Hematopoietic multipotent progenitor cell treated with erythropoietin and hydrocortisone succinate and interleukin-3 and kit ligand, for 8 days (in vitro differentiated cells): ENCODE measurements at regions not wholly inside any gene's neighbourhood (a gene's known extent, or its start where the extent isn't known, plus 50 kb on each side); places are given as distances from the start of the nearest gene placed in this dataset.

Experiments used
- DNase-seq: peaks from one replicate; pipeline ENCODE4 v3.0.0-alpha.2; 2015

- DNase-seq: no peak
These were observed 58.3 kb upstream of the NEUROD6 start for GRCh38 chr7:31398815-31399214.

- DNase-seq: no peak
These were observed 66.7 kb upstream of the NEUROD6 start for GRCh38 chr7:31407178-31407676.

- no peak for DNase-seq
These were observed 67.7 kb upstream of the NEUROD6 start for GRCh38 chr7:31408140-31408729.

GRCh38 chr7:31410265-31410664 is 69.7 kb upstream of the NEUROD6 start:
- no peak for DNase-seq

GRCh38 chr7:31411416-31411815 is 70.9 kb upstream of the NEUROD6 start:
- DNase-seq: no peak

- DNase-seq: no peak
These were observed 73.2 kb upstream of the NEUROD6 start for GRCh38 chr7:31413766-31414165.

GRCh38 chr7:31416381-31416870 is 75.9 kb upstream of the NEUROD6 start:
- DNase-seq: no peak

GRCh38 chr7:31418928-31419327 is 78.4 kb upstream of the NEUROD6 start:
- no peak for DNase-seq

- DNase-seq: no peak
These were observed 79.1 kb upstream of the NEUROD6 start for GRCh38 chr7:31419505-31420055.

- no peak for DNase-seq
These were observed 80.4 kb upstream of the NEUROD6 start for GRCh38 chr7:31420948-31421347.

GRCh38 chr7:31421607-31422006 is 81.1 kb upstream of the NEUROD6 start:
- no peak for DNase-seq

- no peak for DNase-seq
These were observed 83.5 kb upstream of the NEUROD6 start for GRCh38 chr7:31423994-31424393.

- DNase-seq: no peak
These were observed 81.7 kb upstream of the ITPRID1 start for GRCh38 chr7:31432176-31432575.

GRCh38 chr7:31432836-31433340 is 81.0 kb upstream of the ITPRID1 start:
- no peak for DNase-seq

GRCh38 chr7:31437250-31437865 is 76.5 kb upstream of the ITPRID1 start:
- no peak for DNase-seq

GRCh38 chr7:31439165-31439564 is 74.7 kb upstream of the ITPRID1 start:
- DNase-seq: no peak

GRCh38 chr7:31440511-31440910 is 73.4 kb upstream of the ITPRID1 start:
- no peak for DNase-seq

GRCh38 chr7:31442626-31443025 is 71.3 kb upstream of the ITPRID1 start:
- DNase-seq: no peak

GRCh38 chr7:31443457-31443856 is 70.4 kb upstream of the ITPRID1 start:
- peak; percentile 59 for DNase-seq

GRCh38 chr7:31444196-31444595 is 69.7 kb upstream of the ITPRID1 start:
- no peak for DNase-seq

- no peak for DNase-seq
These were observed 68.1 kb upstream of the ITPRID1 start for GRCh38 chr7:31445686-31446355.

GRCh38 chr7:31448649-31449048 is 65.2 kb upstream of the ITPRID1 start:
- DNase-seq: no peak

- no peak for DNase-seq
These were observed 58.0 kb upstream of the ITPRID1 start for GRCh38 chr7:31455844-31456243.
